Esophagus muscularis mucosa (tissue), 4 donors: ENCODE measurements at regions not wholly inside any gene's neighbourhood (a gene's known extent, or its start where the extent isn't known, plus 50 kb on each side); places are given as distances from the start of the nearest gene placed in this dataset.

Source experiments
- CTCF ChIP-seq, 3 experiments: fragments of 200-600 bp in 2 of 3; fragments of 450-650 bp in 1 of 3; sonication (generic) in 2 of 3; IDR thresholded peaks; one replicate each; pipeline ENCODE4 v1.5.1; 2017 to 2019; ENCODE audit warnings: antibody characterized with exemption in 3 of 3, mild to moderate bottlenecking in 2 of 3, moderate library complexity in 1 of 3
- EP300 ChIP-seq: sonication (generic); formaldehyde crosslinking; IDR thresholded peaks from one replicate; pipeline ENCODE4 v1.6.1; 2017; ENCODE audit warnings: antibody characterized with exemption
- POLR2A ChIP-seq: fragments of 450-650 bp; IDR thresholded peaks from one replicate; pipeline ENCODE4 v1.6.1; 2017; ENCODE audit warnings: antibody characterized with exemption, moderate library complexity, mild to moderate bottlenecking, low read depth
- POLR2AphosphoS5 ChIP-seq, 2 donors: sonication (generic); formaldehyde crosslinking; IDR thresholded peaks; one replicate each; pipeline ENCODE4 v1.6.1; 2017; ENCODE audit warnings: antibody characterized with exemption in 2 of 2

GRCh38 chr10:88028072-88028471, 164.6 kb downstream of the PTEN start:
- no peak for TF ChIP-seq CTCF (IDR thresholded peaks at IDR 0.05)
- no peak for TF ChIP-seq POLR2A
- TF ChIP-seq POLR2AphosphoS5 (IDR thresholded peaks at IDR 0.05) = no peak
- no peak for TF ChIP-seq EP300
